Skin epidermis (tissue), 12 donors: ENCODE measurements at regions not wholly inside any gene's neighbourhood (a gene's known extent, or its start where the extent isn't known, plus 50 kb on each side); places are given as distances from the start of the nearest gene placed in this dataset.
"Not testable (repeated sequence)": the region's sequence is repeated elsewhere in the genome, so short reads cannot be mapped to it uniquely, and the experiment has no call there.

Experiments used
- H3K27ac ChIP-seq, 21 experiments: fragments of 200-600 bp; sonication (generic) in 11 of 21; one replicate each; pipeline ENCODE4 v1.5.0; 2020; ENCODE audit warnings: mild to moderate bottlenecking in 3 of 21, inconsistent platforms in 2 of 21, moderate library complexity in 2 of 21
- H3K4me3 ChIP-seq, 7 experiments: fragments of 200-600 bp; sonication (generic) in 2 of 7; one replicate each; pipeline ENCODE4 v1.5.0; 2020; ENCODE audit warnings: inconsistent platforms in 2 of 7, mild to moderate bottlenecking in 2 of 7, moderate library complexity in 1 of 7

DNA sequence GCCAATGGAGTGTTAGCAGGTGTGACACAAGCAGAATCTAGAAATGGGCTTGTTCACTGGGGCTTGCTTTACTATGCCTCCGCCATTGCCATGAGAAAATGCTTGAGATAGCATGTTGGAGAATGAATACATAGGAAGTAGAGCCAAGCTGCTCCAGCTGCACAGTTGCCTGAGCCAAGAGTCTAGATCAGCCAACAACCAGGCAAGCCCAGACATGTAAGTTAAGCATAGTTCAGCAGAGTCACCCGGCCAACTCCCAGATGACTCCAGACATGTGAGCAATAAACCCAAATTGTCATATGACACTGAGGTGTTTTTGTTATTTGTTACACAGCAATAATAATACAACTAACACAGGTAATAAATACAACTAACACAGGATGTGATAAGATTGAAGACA, 167.9 kb downstream of the HAO1 start:
- Histone ChIP-seq H3K4me3 (no peak overlapping the region), H3K27ac (no peak overlapping the region)

DNA sequence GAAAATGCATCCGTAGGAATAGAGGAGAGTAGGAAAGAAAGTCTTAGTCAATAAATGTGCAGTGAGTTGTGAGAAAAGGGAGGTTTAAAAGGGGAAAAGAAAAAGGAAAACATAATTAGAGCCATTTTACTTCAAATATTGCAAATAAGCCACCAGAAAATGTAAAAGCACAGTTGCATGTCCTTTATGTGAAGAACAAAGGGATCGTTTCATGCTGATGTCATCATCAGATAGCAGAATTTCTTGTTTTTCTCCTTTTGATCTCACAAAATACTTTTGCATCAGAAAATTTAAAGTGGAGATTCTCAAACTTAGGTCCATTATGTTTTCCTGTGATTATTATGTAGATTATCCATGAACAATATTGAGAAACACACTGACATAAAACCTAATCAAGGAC, 166.7 kb downstream of the HAO1 start:
- H3K4me3 ChIP-seq = no peak overlapping the region
- no peak overlapping the region for H3K27ac ChIP-seq

GRCh38 chr20:7775072-7775471, 165.2 kb downstream of the HAO1 start:
- H3K4me3 ChIP-seq = no peak overlapping the region

DNA sequence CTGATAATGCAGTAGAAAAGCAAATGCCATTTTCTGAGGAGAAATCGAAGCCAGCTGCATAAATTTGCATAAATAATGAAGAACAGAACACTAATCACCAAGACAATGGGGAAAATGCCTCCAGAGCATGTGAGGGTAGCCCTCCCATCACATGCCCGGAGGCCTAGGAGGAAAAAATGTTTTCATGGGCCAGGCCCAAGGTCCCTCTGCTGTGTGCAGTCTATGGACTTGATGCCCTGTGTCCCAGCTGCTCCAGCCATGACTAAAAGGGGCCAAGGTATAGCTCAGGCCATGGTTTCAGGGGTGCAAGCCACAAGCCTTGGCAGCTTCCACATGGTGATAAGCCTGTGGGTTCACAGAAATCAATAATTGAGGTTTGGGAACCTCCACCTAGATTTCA, 164.1 kb downstream of the HAO1 start:
- no peak overlapping the region for H3K27ac ChIP-seq
- H3K4me3 ChIP-seq = no peak overlapping the region

More at GRCh38 chr20:7775072-7775471, 165.2 kb downstream of the HAO1 start:
- no peak overlapping the region for H3K27ac ChIP-seq

GRCh38 chr20:7790189-7790588, 150.1 kb downstream of the HAO1 start:
- H3K4me3 ChIP-seq = no peak overlapping the region

GRCh38 chr20:7792150-7792869, 147.9 kb downstream of the HAO1 start:
- Histone ChIP-seq H3K4me3 (no peak overlapping the region), H3K27ac (no peak overlapping the region)

More at GRCh38 chr20:7790189-7790588, 150.1 kb downstream of the HAO1 start:
- no peak overlapping the region for H3K27ac ChIP-seq

DNA sequence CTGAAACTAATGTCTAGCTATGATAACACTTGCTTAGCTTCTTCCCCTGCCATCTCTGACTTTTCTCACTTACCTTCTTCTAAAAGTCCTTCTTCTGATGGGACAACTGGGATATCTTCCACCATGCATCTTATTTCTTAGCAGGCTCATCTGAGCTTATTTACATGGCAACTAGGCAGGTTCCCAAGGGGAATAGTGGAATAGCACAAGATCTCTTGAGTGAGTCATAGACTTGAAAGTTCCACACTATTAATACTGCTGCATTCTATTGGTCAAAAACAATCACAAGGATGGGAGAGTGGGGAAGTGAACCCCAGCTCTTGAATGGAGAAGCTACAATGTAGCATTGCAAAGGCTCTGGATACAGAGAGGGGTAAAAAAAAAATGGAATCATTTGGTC, 142.1 kb downstream of the HAO1 start:
- no peak overlapping the region for H3K4me3 ChIP-seq
- no peak overlapping the region for H3K27ac ChIP-seq

GRCh38 chr20:7799862-7800261, 140.4 kb downstream of the HAO1 start:
- Histone ChIP-seq H3K4me3 (no peak overlapping the region), H3K27ac (no peak overlapping the region)

- H3K27ac ChIP-seq = not testable (repeated sequence)
- peak overlapping the region in 2 of 7 experiments; percentile 12 to 19 for H3K4me3 ChIP-seq
These were observed 136.7 kb downstream of the HAO1 start for GRCh38 chr20:7803411-7804151.

DNA sequence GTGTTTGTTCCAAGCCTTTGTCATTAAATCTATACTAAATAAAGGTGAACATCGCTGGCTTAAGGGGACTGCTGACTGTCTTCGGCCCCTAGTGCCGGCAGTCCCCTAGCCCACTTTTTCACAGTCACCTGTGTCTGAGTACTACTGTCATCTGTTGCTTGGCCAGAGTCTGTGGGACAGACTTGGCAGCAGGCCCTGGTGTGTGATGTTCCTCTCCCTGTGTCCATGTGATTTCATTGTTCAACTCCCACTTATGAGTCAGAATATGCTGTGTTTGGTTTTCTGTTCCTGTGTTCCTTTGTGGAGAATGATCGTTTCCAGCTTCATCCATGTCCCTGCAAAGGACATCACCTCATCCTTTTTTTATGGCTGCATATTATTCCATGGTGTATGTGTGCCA, 133.4 kb downstream of the HAO1 start:
- no peak overlapping the region for H3K4me3 ChIP-seq
- H3K27ac ChIP-seq = no peak overlapping the region

GRCh38 chr20:7817286-7817685, 123.0 kb downstream of the HAO1 start:
- Histone ChIP-seq H3K4me3 (no peak overlapping the region), H3K27ac (no peak overlapping the region)

GRCh38 chr20:7818477-7818876, 121.8 kb downstream of the HAO1 start:
- Histone ChIP-seq H3K27ac (no peak overlapping the region), H3K4me3 (no peak overlapping the region)

GRCh38 chr20:7820897-7821296, 119.4 kb downstream of the HAO1 start:
- Histone ChIP-seq H3K4me3 (no peak overlapping the region), H3K27ac (no peak overlapping the region)

DNA sequence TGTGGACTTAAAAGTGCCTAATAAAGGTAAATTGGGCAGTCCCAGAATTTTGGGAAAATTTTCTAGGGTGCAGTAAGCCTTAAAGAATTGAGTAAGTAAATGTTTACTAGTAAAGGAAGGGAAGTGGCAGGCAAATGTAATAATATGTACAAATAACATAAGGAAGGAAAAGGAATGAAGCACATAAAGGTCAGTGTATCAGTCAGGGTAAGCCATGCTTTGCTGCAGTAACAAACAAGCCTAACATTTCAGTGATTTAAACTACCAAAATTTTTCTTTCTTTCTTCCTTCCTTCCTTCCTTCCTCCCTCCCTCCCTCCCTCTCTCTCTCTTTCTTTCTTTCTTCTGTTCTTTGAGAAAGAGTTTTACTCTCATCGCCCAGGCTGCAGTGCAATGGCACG, 117.5 kb downstream of the HAO1 start:
- H3K4me3 ChIP-seq = no peak overlapping the region
- H3K27ac ChIP-seq = no peak overlapping the region

- H3K27ac ChIP-seq = no peak overlapping the region
- H3K4me3 ChIP-seq = no peak overlapping the region
These were observed 111.8 kb downstream of the HAO1 start for GRCh38 chr20:7828437-7828836.

DNA sequence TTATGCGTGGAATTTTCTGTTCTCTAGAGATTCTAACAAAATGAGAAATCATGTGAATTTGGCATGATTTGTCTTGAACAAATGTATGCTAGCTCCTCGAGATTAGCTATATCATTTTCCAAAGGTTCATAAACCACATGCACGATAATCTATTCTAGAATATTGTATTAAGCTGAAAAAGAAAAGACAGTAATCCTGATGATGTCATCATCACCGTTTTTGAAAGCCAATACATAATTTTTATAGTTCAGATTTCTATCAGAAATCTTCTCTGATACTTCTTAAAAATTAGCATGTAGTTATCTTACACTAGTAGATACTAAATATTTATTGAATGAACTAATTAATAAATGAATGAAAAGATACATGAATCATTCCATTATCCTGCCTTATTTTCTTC, 111.2 kb downstream of the HAO1 start:
- H3K4me3 ChIP-seq = no peak overlapping the region

DNA sequence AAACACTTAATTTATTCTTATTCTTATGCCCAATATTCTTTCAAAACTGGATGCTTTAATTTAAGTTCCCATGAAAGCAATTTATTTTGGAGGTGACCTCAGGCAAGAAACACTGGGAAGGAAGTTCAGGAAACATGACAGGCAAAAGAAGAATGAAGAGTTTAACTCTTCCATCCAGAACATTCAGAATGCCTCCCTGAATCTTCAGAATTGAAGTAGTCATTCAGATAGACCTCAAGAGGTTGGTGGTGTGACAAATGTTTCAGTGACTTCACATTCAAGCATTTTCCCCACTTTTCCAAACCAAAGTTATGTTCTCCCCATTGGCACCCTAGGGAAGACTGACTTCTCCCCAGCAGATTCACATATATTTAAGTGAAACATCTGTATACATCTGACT, 110.5 kb downstream of the HAO1 start:
- Histone ChIP-seq H3K27ac (no peak overlapping the region), H3K4me3 (no peak overlapping the region)

More for the DNA sequence above, 111.2 kb downstream of the HAO1 start:
- no peak overlapping the region for H3K27ac ChIP-seq
